SK-N-SH (cell line): ENCODE measurements at regions not wholly inside any gene's neighbourhood (a gene's known extent, or its start where the extent isn't known, plus 50 kb on each side); places are given as distances from the start of the nearest gene placed in this dataset.

Experiments
- CTCF ChIA-PET: fragments of 300-600, 350-600 bp; formaldehyde crosslinking; extraction: SDS; loops from one replicate; lab custom pipeline; 2021; lab: Yijun Ruan, JAX
- POLR2A ChIA-PET: fragments of 350-600 bp; sonication (Branson Sonifier 250); formaldehyde crosslinking; extraction: SDS; loops from one replicate; lab custom pipeline; 2020; ENCODE audit warnings: antibody characterized with exemption, inconsistent platforms; lab: Yijun Ruan, JAX
- DNase-seq: peaks from one replicate; pipeline ENCODE4 v3.0.0; 2012
- H2AFZ ChIP-seq: fragments of 200-600 bp; sonication (generic); 2 replicates; pipeline ENCODE4 v1.8.1; 2016; ENCODE audit warnings: antibody characterized with exemption, mild to moderate bottlenecking, low read depth
- H3F3A ChIP-seq: fragments of 200-600 bp; sonication (generic); replicated peaks from 2 replicates; pipeline ENCODE3; 2016; ENCODE audit warnings: antibody characterized with exemption, mild to moderate bottlenecking; ENCODE audit not compliant: insufficient read depth
- H3K27ac ChIP-seq, 2 experiments: fragments of 200-500 bp in 1 of 2; fragments of 200-600 bp in 1 of 2; sonication (Bioruptor generic) in 1 of 2; sonication (generic), shearing (Covaris generic) in 1 of 2; 2 replicates each; pipeline versions ENCODE4 v1.5.1 to v1.6.1; 2014 to 2016; ENCODE audit warnings: low read depth in 2 of 2, inconsistent platforms in 1 of 2, low read length in 1 of 2, mild to moderate bottlenecking in 1 of 2, mixed read lengths in 1 of 2
- H3K27me3 ChIP-seq: fragments of 200-600 bp; sonication (generic), shearing (Covaris generic); 2 replicates; pipeline ENCODE4 v1.6.1; 2016; ENCODE audit warnings: mixed run types; ENCODE audit not compliant: insufficient read depth
- H3K36me3 ChIP-seq, 2 experiments: fragments of 200-500 bp in 1 of 2; fragments of 200-600 bp in 1 of 2; sonication (Bioruptor generic) in 1 of 2; sonication (generic) in 1 of 2; replicated peaks in 1 of 2; 2 replicates each; pipeline versions ENCODE3 to v1.5.1; 2014 to 2016; ENCODE audit warnings: low read length in 1 of 2, mild to moderate bottlenecking in 1 of 2; ENCODE audit not compliant: insufficient read depth in 2 of 2, control insufficient read depth in 1 of 2
- H3K4me1 ChIP-seq, 2 experiments: fragments of 200-500 bp in 1 of 2; fragments of 200-600 bp in 1 of 2; sonication (Bioruptor generic) in 1 of 2; sonication (generic), shearing (Covaris generic) in 1 of 2; 2 replicates each; pipeline versions ENCODE4 v1.5.1 to v1.6.1; 2014 to 2016; ENCODE audit warnings: low read depth in 1 of 2, low read length in 1 of 2, mixed run types in 1 of 2; ENCODE audit not compliant: insufficient read depth in 2 of 2, control insufficient read depth in 1 of 2
- H3K4me2 ChIP-seq: fragments of 200-600 bp; sonication (generic), shearing (Covaris generic); 2 replicates; pipeline ENCODE4 v1.6.1; 2017; ENCODE audit warnings: mixed run types
- H3K4me3 ChIP-seq, 2 experiments: fragments of 200-500 bp in 1 of 2; fragments of 200-600 bp in 1 of 2; sonication (Bioruptor generic) in 1 of 2; sonication (generic), shearing (Covaris generic) in 1 of 2; 2 replicates each; pipeline versions ENCODE4 v1.5.1 to v1.8.1; 2014 to 2016; ENCODE audit warnings: low read depth in 2 of 2, inconsistent platforms in 1 of 2, low read length in 1 of 2, mild to moderate bottlenecking in 1 of 2, mixed read lengths in 1 of 2, moderate library complexity in 1 of 2
- H3K79me2 ChIP-seq: fragments of 200-600 bp; sonication (generic); 2 replicates; pipeline ENCODE4 v1.8.1; 2017; ENCODE audit warnings: mild to moderate bottlenecking; ENCODE audit not compliant: insufficient read depth
- H3K9ac ChIP-seq: fragments of 200-600 bp; sonication (generic); 2 replicates; pipeline ENCODE4 v1.6.1; 2017; ENCODE audit warnings: mixed run types
- H3K9me2 ChIP-seq: fragments of 200-600 bp; sonication (generic); 2 replicates; pipeline ENCODE4 v1.6.1; 2017; ENCODE audit warnings: mixed run types
- H3K9me3 ChIP-seq: fragments of 200-600 bp; sonication (generic); 2 replicates; pipeline ENCODE4 v1.6.1; 2017; ENCODE audit warnings: mixed run types, mild to moderate bottlenecking, moderate library complexity
- H4K20me1 ChIP-seq: fragments of 200-600 bp; sonication (generic); 2 replicates; pipeline ENCODE4 v1.6.1; 2017; ENCODE audit warnings: mild to moderate bottlenecking, mixed run types; ENCODE audit not compliant: insufficient read depth
- CHD2 ChIP-seq: fragments of 150-350 bp; IDR thresholded peaks from 2 replicates; pipeline ENCODE4 v1.6.1; 2018; ENCODE audit warnings: low read length; ENCODE audit not compliant: partially characterized antibody
- CTCF ChIP-seq: fragments of 200-600 bp; sonication (generic); IDR thresholded peaks from 2 replicates; pipeline ENCODE4 v1.6.1; 2017; ENCODE audit warnings: antibody characterized with exemption, mild to moderate bottlenecking, moderate library complexity
- ELF1 ChIP-seq: IDR thresholded peaks from 2 replicates; pipeline ENCODE4 v1.4.0; 2012
- EP300 ChIP-seq, 2 experiments: IDR thresholded peaks; 2 replicates each; pipeline versions ENCODE4 v1.4.0 to v1.6.1; 2012; ENCODE audit warnings: borderline replicate concordance in 1 of 2, low read depth in 1 of 2, low read length in 1 of 2
- EZH2phosphoT487 ChIP-seq: fragments of 200-600 bp; sonication (generic); IDR thresholded peaks from 2 replicates; pipeline ENCODE4 v1.6.1; 2017; ENCODE audit warnings: low read depth, mixed run types, mild to moderate bottlenecking, antibody characterized with exemption, moderate library complexity, borderline replicate concordance
- FOSL2 ChIP-seq: IDR thresholded peaks from 2 replicates; pipeline ENCODE4 v1.4.0; 2012; ENCODE audit warnings: low read depth, mild to moderate bottlenecking, moderate library complexity, borderline replicate concordance
- FOXJ3 ChIP-seq: sonication (generic); formaldehyde crosslinking; IDR thresholded peaks from 2 replicates; pipeline ENCODE4 v1.5.1; 2020; ENCODE audit warnings: mild to moderate bottlenecking, missing genetic modification reagents
- FOXM1 ChIP-seq: IDR thresholded peaks from 2 replicates; pipeline ENCODE4 v1.4.0; 2012; ENCODE audit warnings: low read depth, mild to moderate bottlenecking
- GATA2 ChIP-seq: sonication (generic); formaldehyde crosslinking; IDR thresholded peaks from 2 replicates; pipeline ENCODE4 v1.5.0; 2020; ENCODE audit warnings: mild to moderate bottlenecking, missing genetic modification reagents
- IRF3 ChIP-seq: fragments of 150-350 bp; IDR thresholded peaks from 2 replicates; pipeline ENCODE4 v1.6.1; 2016; ENCODE audit warnings: mild to moderate bottlenecking, low read depth, low read length
- MAX ChIP-seq: IDR thresholded peaks from 2 replicates; pipeline ENCODE4 v1.4.0; 2012; ENCODE audit warnings: low read depth
- MXI1 ChIP-seq: IDR thresholded peaks from 2 replicates; pipeline ENCODE4 v1.6.1; 2012; ENCODE audit warnings: mild to moderate bottlenecking, low read depth, low read length, improper control_type of control experiment
- NFIC ChIP-seq: IDR thresholded peaks from 2 replicates; pipeline ENCODE4 v1.4.0; 2012; ENCODE audit warnings: borderline replicate concordance
- POLR2AphosphoS5 ChIP-seq: IDR thresholded peaks from 2 replicates; pipeline ENCODE4 v1.6.1; 2012; ENCODE audit warnings: low read depth, low read length
- RAD21 ChIP-seq: IDR thresholded peaks from 2 replicates; pipeline ENCODE4 v1.6.1; 2012; ENCODE audit warnings: mild to moderate bottlenecking, low read length
- RCOR1 ChIP-seq: fragments of 150-350 bp; IDR thresholded peaks from 2 replicates; pipeline ENCODE4 v1.6.1; 2017; ENCODE audit warnings: antibody characterized with exemption, low read length
- SIN3A ChIP-seq: IDR thresholded peaks from 2 replicates; pipeline ENCODE4 v1.6.1; 2012; ENCODE audit warnings: low read depth, mild to moderate bottlenecking, low read length, moderate library complexity, borderline replicate concordance
- TAF1 ChIP-seq: IDR thresholded peaks from 2 replicates; pipeline ENCODE4 v1.6.1; 2012; ENCODE audit warnings: low read depth, mild to moderate bottlenecking, low read length, moderate library complexity, borderline replicate concordance
- TEAD4 ChIP-seq: IDR thresholded peaks from 2 replicates; pipeline ENCODE4 v1.4.0; 2012; ENCODE audit warnings: mild to moderate bottlenecking, borderline replicate concordance; ENCODE audit not compliant: insufficient read depth
- WGBS: methylation state at CpG from one replicate; pipeline ENCODE4 v1.1.6; 2017; ENCODE audit warnings: low lambda C conversion rate; 5-methylcytosine and 5-hydroxymethylcytosine counted together

- H3K27ac ChIP-seq: peak overlapping the region in 1 of 2 experiments; percentile 41; a peak in 1 of 4 replicates
- peaks cover 9 to 15% of the 10 kb centered on the region in 2 experiments for H3K36me3 ChIP-seq
- no peak overlapping the region for H2AFZ ChIP-seq
- TF ChIP-seq SIN3A (no peak), FOSL2 (no peak), GATA2 (CRISPR knock-in tag) (no peak), RCOR1 (no peak), MAX (no peak), TEAD4 (no peak), TAF1 (no peak), NFIC (no peak), ELF1 (no peak), EZH2phosphoT487 (no peak)
- no peaks in the 10 kb centered on the region for H3K9me2 ChIP-seq
- peak overlapping the region; percentile 52; the same call in 1 of the 2 replicates for H3K9ac ChIP-seq
- H3K4me3 ChIP-seq: peak overlapping the region; percentile 61 to 93
- ChIA-PET POLR2A (no interaction called here), CTCF (interaction anchor here (1.2 to 3.3 kb wide), 3 partner anchors 15 to 198 kb away, joined by 3 to 10 read pairs (median 3); no protein-coding TSS in a partner anchor)
- DNase-seq: no peak
- H3K4me2 ChIP-seq: peak overlapping the region; percentile 82
- H3K79me2 ChIP-seq: peaks cover 89% of the 10 kb centered on the region
- peaks cover 17% of the 10 kb centered on the region for H3F3A ChIP-seq
- 87% methylated on average over 12 of the region's 12 CpGs for WGBS
- H3K27me3 ChIP-seq: no peaks in the 10 kb centered on the region
- peaks cover 52% of the 10 kb centered on the region for H4K20me1 ChIP-seq
- H3K9me3 ChIP-seq: no peaks in the 10 kb centered on the region
- peaks cover 7 to 23% of the 10 kb centered on the region in 2 experiments for H3K4me1 ChIP-seq
Measured at GRCh38 chr7:131104596-131105293, 222.9 kb upstream of the MKLN1 start.

GRCh38 chr7:131105294-131105798 lies 222.3 kb upstream of the MKLN1 start:
- H3K27ac ChIP-seq: peak overlapping the region; percentile 25 to 41; a peak in 2 of 4 replicates
- H3K27me3 ChIP-seq: no peaks in the 10 kb centered on the region
- ChIA-PET POLR2A (interaction anchor here (1.2 kb wide), 1 partner anchor 222 kb away, joined by 6 read pairs; the partner anchor contains the start of gene MKLN1), CTCF (interaction anchor here (1.0 to 1.4 kb wide), 5 partner anchors 16 to 318 kb away, joined by 3 read pairs; no protein-coding TSS in a partner anchor)
- peaks cover 50% of the 10 kb centered on the region for H4K20me1 ChIP-seq
- peak overlapping the region; percentile 61 to 93 for H3K4me3 ChIP-seq
- H3K4me2 ChIP-seq: peak overlapping the region; percentile 82
- peaks cover 7 to 27% of the 10 kb centered on the region in 2 experiments for H3K4me1 ChIP-seq
- TF ChIP-seq FOXM1 (no peak), RAD21 (no peak), FOXJ3 (CRISPR knock-in tag) (no peak), POLR2AphosphoS5 (no peak), MXI1 (no peak), IRF3 (no peak), EP300 (IDR thresholded peaks at IDR 0.05; ENCODE audit: borderline replicate concordance in 1 of 2, low read depth in 1 of 2, low read length in 1 of 2) (no peak), CHD2 (no peak), CTCF (no peak), RCOR1 (no peak), TAF1 (no peak)
- H3K79me2 ChIP-seq: peaks cover 86% of the 10 kb centered on the region
- no peaks in the 10 kb centered on the region for H3K9me3 ChIP-seq
- WGBS: 33% methylated on average over 5 of the region's 24 CpGs
- 0 out of 2 replicates have a peak overlapping the region, but pooled peaks have one; percentile 19 for H2AFZ ChIP-seq
- peaks cover 17% of the 10 kb centered on the region for H3F3A ChIP-seq
- H3K36me3 ChIP-seq: peaks cover 6 to 14% of the 10 kb centered on the region in 2 experiments
- no peaks in the 10 kb centered on the region for H3K9me2 ChIP-seq
- H3K9ac ChIP-seq: peak overlapping the region; percentile 52; the same call in 1 of the 2 replicates
- DNase-seq: no peak
